D721Med (cell line): ENCODE measurements at regions not wholly inside any gene's neighbourhood (a gene's known extent, or its start where the extent isn't known, plus 50 kb on each side); places are given as distances from the start of the nearest gene placed in this dataset.

Experiments
- DNase-seq: peaks from one replicate; pipeline ENCODE4 v3.0.0; 2011; ENCODE audit warnings: low spot score; ENCODE audit not compliant: insufficient read length
- FAIRE-seq: peaks from 2 replicates; lab custom pipeline; 2011; peaks lifted over from hg19 to GRCh38; lab: Jason Lieb, UNC
- TF ChIP-seq, protein P1 (sequence below): IDR thresholded peaks from 2 replicates; pipeline ENCODE4 v1.5.1; 2012; ENCODE audit warnings: mild to moderate bottlenecking, control low read depth; ENCODE audit not compliant: insufficient read depth; ENCODE audit errors: missing control alignments

DNA sequence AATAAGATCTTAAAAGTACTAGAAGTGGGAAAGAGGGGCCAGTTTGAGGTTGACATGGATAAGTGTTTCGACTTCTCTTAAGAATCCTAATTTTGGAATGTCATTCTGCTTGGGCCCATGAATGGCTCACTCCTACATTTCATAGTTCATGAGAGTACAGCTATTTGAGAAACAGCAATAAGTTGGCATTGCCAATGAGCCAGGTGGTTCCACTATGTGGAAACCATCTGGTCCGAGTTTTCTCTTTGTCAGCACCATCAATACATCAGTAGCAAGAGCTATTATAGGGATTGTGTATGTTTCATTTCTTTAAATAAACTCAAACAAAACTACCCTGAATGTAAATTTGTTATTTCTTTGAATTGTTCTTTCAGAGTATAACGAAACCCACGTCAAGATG, 78.1 kb upstream of the NEBL start:
- DNase-seq (no peak), FAIRE-seq (no peak)
- TF ChIP-seq, protein P1, sequence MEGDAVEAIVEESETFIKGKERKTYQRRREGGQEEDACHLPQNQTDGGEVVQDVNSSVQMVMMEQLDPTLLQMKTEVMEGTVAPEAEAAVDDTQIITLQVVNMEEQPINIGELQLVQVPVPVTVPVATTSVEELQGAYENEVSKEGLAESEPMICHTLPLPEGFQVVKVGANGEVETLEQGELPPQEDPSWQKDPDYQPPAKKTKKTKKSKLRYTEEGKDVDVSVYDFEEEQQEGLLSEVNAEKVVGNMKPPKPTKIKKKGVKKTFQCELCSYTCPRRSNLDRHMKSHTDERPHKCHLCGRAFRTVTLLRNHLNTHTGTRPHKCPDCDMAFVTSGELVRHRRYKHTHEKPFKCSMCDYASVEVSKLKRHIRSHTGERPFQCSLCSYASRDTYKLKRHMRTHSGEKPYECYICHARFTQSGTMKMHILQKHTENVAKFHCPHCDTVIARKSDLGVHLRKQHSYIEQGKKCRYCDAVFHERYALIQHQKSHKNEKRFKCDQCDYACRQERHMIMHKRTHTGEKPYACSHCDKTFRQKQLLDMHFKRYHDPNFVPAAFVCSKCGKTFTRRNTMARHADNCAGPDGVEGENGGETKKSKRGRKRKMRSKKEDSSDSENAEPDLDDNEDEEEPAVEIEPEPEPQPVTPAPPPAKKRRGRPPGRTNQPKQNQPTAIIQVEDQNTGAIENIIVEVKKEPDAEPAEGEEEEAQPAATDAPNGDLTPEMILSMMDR, result no peak

- FAIRE-seq, result no peak
- TF ChIP-seq, protein P1, result no peak
- DNase-seq, result no peak
These were observed 75.8 kb upstream of the NEBL start for GRCh38 chr10:20972925-20973324.

- TF ChIP-seq, protein P1, result no peak
- FAIRE-seq, result no peak
These were observed 74.8 kb upstream of the NEBL start for GRCh38 chr10:20971901-20972300.

DNA sequence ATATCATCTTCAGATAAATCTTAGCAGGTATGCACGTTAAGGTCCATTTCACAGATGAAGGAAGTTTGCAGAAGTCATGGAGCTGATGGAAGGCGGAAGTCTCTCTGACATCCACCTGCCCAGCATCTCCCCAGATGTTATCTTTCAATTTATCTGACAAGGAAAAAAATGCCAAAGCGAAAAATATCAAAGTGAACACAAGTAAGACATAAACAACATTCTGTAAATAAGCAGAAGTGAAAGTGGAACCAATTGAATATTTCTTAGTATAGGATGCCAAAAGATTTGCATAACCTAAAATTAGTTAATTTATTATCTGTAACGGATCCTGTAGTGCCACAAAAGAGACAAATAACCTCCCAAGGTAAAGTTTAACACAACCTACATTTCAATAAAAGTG, 73.6 kb upstream of the NEBL start:
- TF ChIP-seq, protein P1, result no peak
- no peak for FAIRE-seq

More at GRCh38 chr10:20971901-20972300, 74.8 kb upstream of the NEBL start:
- no peak for DNase-seq

DNA sequence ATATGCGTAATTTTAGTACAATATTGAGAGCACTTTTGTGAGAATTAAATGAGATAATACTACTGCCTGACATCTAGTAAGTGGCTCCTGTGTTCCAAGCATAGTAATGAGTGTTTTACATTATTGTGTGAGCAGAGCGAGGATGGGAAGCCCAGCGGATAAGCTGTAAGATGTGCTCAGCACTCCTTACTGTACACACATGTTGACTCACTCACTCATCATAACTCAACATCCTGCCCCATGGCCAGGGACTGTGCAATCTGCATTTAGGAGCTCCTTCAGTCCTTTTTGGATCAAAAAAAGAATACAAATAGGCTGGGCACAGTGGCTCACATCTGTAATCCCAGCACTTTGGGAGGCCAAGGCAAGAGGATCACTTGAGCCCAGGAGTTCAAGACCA, 72.9 kb upstream of the NEBL start:
- TF ChIP-seq, protein P1, result no peak
- no peak for FAIRE-seq
- no peak for DNase-seq

More for the DNA sequence above, 73.6 kb upstream of the NEBL start:
- no peak for DNase-seq

DNA sequence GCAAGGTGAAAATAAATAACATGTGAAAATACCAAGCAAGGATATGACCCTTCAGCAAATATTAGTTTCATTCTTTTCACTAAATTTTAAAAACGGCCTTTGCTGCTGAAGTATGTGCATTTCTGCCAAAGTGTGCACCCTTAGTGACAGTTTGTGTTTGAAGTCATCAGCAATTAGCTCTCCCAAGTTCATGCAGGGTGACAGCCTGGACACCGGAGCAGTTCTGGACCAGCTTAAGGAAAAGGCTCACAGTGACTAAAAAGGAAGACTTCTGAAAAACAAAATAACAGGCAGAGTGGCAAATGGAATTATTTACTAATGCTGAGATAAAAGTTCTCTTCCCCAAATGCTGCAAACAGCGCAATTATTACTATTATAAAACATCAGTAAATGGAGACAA, 69.3 kb upstream of the NEBL start:
- no peak for DNase-seq
- TF ChIP-seq, protein P1, result no peak
- FAIRE-seq, result no peak

GRCh38 chr10:20963721-20964595, 66.8 kb upstream of the NEBL start:
- DNase-seq (no peak), FAIRE-seq (no peak)
- TF ChIP-seq, protein P1, result no peak
